Ovary (tissue), 3 donors: ENCODE measurements at regions not wholly inside any gene's neighbourhood (a gene's known extent, or its start where the extent isn't known, plus 50 kb on each side); places are given as distances from the start of the nearest gene placed in this dataset.

Experiments used
- CTCF ChIP-seq, 3 donors: fragments of 450-650 bp in 2 of 3; fragments of 200-600 bp in 1 of 3; IDR thresholded peaks; one replicate each; pipeline versions ENCODE4 v1.5.1 to v1.8.0; 2016 to 2022; ENCODE audit warnings: antibody characterized with exemption in 3 of 3, mild to moderate bottlenecking in 1 of 3
- EP300 ChIP-seq: sonication (generic); formaldehyde crosslinking; IDR thresholded peaks from one replicate; pipeline ENCODE4 v1.6.1; 2017; ENCODE audit warnings: antibody characterized with exemption
- donor health status: DM: no; HTN: no; CAD: no.

- TF ChIP-seq CTCF (IDR thresholded peaks at IDR 0.05): no peak
- no peak for TF ChIP-seq EP300
Measured at GRCh38 chr5:96180684-96181435, 219.2 kb upstream of the ELL2 start.
